ENCODE measurements at regions not wholly inside any gene's neighbourhood (a gene's known extent, or its start where the extent isn't known, plus 50 kb on each side); places are given as distances from the start of the nearest gene placed in this dataset.

- Histone ChIP-seq H2AFZ (ENCODE audit: low read length) (no peak overlapping the region), H3K9me3 (ENCODE audit: low read length) (no peaks in the 10 kb centered on the region), H3K36me3 (ENCODE audit: insufficient read depth, low read length) (no peaks in the 10 kb centered on the region), H3K4me3 (ENCODE audit: low read depth, low read length, poor library complexity, severe bottlenecking) (no peak overlapping the region), H3K4me1 (ENCODE audit: insufficient read depth, low read length, severe bottlenecking) (no peaks in the 10 kb centered on the region), H3K9ac (ENCODE audit: low read length) (no peak overlapping the region), H3K9me2 (ENCODE audit: low read depth, low read length) (no peaks in the 10 kb centered on the region), H3K4me2 (ENCODE audit: low read length) (no peak overlapping the region), H3K27ac (ENCODE audit: low read depth, low read length, poor library complexity, severe bottlenecking) (no peak overlapping the region), H3K79me2 (ENCODE audit: insufficient read depth, low read length) (no peaks in the 10 kb centered on the region), H4K20me1 (ENCODE audit: insufficient read depth, low read length) (no peaks in the 10 kb centered on the region), H3F3A (ENCODE audit: insufficient read depth, low read length) (no peaks in the 10 kb centered on the region), H3K27me3 (ENCODE audit: insufficient read depth, low read length) (no peaks in the 10 kb centered on the region)
- TF ChIP-seq CTCF (IDR thresholded peaks at IDR 0.05; ENCODE audit: low read length): no peak
- no peak for TF ChIP-seq EZH2 (IDR thresholded peaks at IDR 0.05; ENCODE audit: borderline replicate concordance, low read length)
Measured at GRCh38 chrX:84724576-84724975, 222.3 kb upstream of the HDX start.

GRCh38 chrX:84729408-84729807 lies 227.2 kb upstream of the HDX start:
- no peaks in the 10 kb centered on the region for H3K9me2 ChIP-seq (ENCODE audit: low read depth, low read length)
- no peaks in the 10 kb centered on the region for H3K4me1 ChIP-seq (ENCODE audit: insufficient read depth, low read length, severe bottlenecking)
- H3F3A ChIP-seq (ENCODE audit: insufficient read depth, low read length): no peaks in the 10 kb centered on the region
- H3K4me3 ChIP-seq (ENCODE audit: low read depth, low read length, poor library complexity, severe bottlenecking): no peak overlapping the region
- H2AFZ ChIP-seq (ENCODE audit: low read length): no peak overlapping the region
- H4K20me1 ChIP-seq (ENCODE audit: insufficient read depth, low read length): no peaks in the 10 kb centered on the region
- H3K27me3 ChIP-seq (ENCODE audit: insufficient read depth, low read length): no peaks in the 10 kb centered on the region
- H3K27ac ChIP-seq (ENCODE audit: low read depth, low read length, poor library complexity, severe bottlenecking): no peak overlapping the region
- H3K36me3 ChIP-seq (ENCODE audit: insufficient read depth, low read length): no peaks in the 10 kb centered on the region
- no peak overlapping the region for H3K9ac ChIP-seq (ENCODE audit: low read length)
- no peaks in the 10 kb centered on the region for H3K79me2 ChIP-seq (ENCODE audit: insufficient read depth, low read length)
- TF ChIP-seq EZH2 (IDR thresholded peaks at IDR 0.05; ENCODE audit: borderline replicate concordance, low read length) (no peak), CTCF (IDR thresholded peaks at IDR 0.05; ENCODE audit: low read length) (no peak)
- no peak overlapping the region for H3K4me2 ChIP-seq (ENCODE audit: low read length)
- H3K9me3 ChIP-seq (ENCODE audit: low read length): no peaks in the 10 kb centered on the region

- Histone ChIP-seq H4K20me1 (ENCODE audit: insufficient read depth, low read length) (no peaks in the 10 kb centered on the region), H3K9ac (ENCODE audit: low read length) (no peak overlapping the region), H3K4me1 (ENCODE audit: insufficient read depth, low read length, severe bottlenecking) (no peaks in the 10 kb centered on the region), H3K79me2 (ENCODE audit: insufficient read depth, low read length) (no peaks in the 10 kb centered on the region), H3K4me2 (ENCODE audit: low read length) (no peak overlapping the region), H3K9me2 (ENCODE audit: low read depth, low read length) (no peaks in the 10 kb centered on the region), H3K27me3 (ENCODE audit: insufficient read depth, low read length) (no peaks in the 10 kb centered on the region), H3K36me3 (ENCODE audit: insufficient read depth, low read length) (no peaks in the 10 kb centered on the region), H3K4me3 (ENCODE audit: low read depth, low read length, poor library complexity, severe bottlenecking) (no peak overlapping the region), H3K9me3 (ENCODE audit: low read length) (no peaks in the 10 kb centered on the region), H3K27ac (ENCODE audit: low read depth, low read length, poor library complexity, severe bottlenecking) (no peak overlapping the region), H2AFZ (ENCODE audit: low read length) (no peak overlapping the region), H3F3A (ENCODE audit: insufficient read depth, low read length) (no peaks in the 10 kb centered on the region)
- TF ChIP-seq EZH2 (IDR thresholded peaks at IDR 0.05; ENCODE audit: borderline replicate concordance, low read length): no peak
- TF ChIP-seq CTCF (IDR thresholded peaks at IDR 0.05; ENCODE audit: low read length): peak; percentile 85
Measured at GRCh38 chrX:84729809-84730208, 227.6 kb upstream of the HDX start.

All from OCI-LY1 (cell line).